ENCODE measurements at regions not wholly inside any gene's neighbourhood (a gene's known extent, or its start where the extent isn't known, plus 50 kb on each side); places are given as distances from the start of the nearest gene placed in this dataset.

DNA sequence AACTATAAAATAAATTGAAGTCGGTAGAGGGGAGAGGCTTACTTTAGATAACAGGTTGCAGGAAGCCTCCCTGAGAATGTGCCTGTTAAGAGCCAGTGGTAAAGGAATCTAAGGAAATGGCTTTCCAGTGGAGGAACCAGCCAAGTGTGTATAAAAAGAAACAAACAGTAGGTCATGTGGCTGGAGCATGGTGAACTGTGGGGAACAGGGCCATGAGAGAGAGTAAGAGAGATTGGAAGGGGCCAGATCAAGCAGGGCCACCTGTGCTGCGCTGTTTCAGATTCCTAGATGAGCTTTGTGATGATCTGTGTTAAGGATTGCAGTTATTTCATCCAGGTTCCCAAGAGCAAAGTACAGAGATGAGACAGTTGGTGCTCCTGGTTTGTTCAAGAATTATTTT lies 152.7 kb upstream of the SGCD start:
- Histone ChIP-seq H3K36me3 (ENCODE audit: control insufficient read depth, insufficient read depth, low read length) (no peaks in the 10 kb centered on the region), H3K27me3 (replicated peaks; ENCODE audit: control insufficient read depth, insufficient read depth, low read length) (no peaks in the 10 kb centered on the region), H3K4me3 (replicated peaks; ENCODE audit: low read depth, low read length) (no peak overlapping the region)
- no peak for DNase-seq (ENCODE audit: extremely low read depth, insufficient read length)
- TF ChIP-seq, protein P1, sequence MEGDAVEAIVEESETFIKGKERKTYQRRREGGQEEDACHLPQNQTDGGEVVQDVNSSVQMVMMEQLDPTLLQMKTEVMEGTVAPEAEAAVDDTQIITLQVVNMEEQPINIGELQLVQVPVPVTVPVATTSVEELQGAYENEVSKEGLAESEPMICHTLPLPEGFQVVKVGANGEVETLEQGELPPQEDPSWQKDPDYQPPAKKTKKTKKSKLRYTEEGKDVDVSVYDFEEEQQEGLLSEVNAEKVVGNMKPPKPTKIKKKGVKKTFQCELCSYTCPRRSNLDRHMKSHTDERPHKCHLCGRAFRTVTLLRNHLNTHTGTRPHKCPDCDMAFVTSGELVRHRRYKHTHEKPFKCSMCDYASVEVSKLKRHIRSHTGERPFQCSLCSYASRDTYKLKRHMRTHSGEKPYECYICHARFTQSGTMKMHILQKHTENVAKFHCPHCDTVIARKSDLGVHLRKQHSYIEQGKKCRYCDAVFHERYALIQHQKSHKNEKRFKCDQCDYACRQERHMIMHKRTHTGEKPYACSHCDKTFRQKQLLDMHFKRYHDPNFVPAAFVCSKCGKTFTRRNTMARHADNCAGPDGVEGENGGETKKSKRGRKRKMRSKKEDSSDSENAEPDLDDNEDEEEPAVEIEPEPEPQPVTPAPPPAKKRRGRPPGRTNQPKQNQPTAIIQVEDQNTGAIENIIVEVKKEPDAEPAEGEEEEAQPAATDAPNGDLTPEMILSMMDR (IDR thresholded peaks at IDR 0.05; ENCODE audit: insufficient read depth, low read length, poor library complexity, severe bottlenecking) = no peak

DNA sequence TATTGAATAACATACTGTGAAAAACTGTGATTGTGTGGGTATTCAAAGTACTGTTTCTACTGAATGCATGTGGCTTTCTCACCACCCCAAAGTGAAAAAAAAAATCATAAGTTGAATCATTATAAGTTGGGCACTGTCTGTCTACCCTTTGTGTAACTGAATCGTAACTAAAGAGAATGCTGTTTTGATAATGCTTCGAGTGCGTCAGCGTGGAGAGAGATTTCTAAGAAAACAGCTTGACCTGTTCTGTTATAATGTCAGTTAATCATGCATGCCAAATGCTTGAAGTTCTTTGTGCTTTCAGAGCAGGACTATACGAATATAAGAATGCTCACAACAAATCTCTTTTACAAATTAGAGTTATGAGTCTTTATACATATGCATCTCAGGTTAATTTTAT lies 148.8 kb upstream of the SGCD start:
- no peaks in the 10 kb centered on the region for H3K27me3 ChIP-seq (replicated peaks; ENCODE audit: control insufficient read depth, insufficient read depth, low read length)
- no peak for DNase-seq (ENCODE audit: extremely low read depth, insufficient read length)
- no peak overlapping the region for H3K4me3 ChIP-seq (replicated peaks; ENCODE audit: low read depth, low read length)
- no peaks in the 10 kb centered on the region for H3K36me3 ChIP-seq (ENCODE audit: control insufficient read depth, insufficient read depth, low read length)
- TF ChIP-seq, protein P1 (IDR thresholded peaks at IDR 0.05; ENCODE audit: insufficient read depth, low read length, poor library complexity, severe bottlenecking) = no peak

- Histone ChIP-seq H3K4me3 (replicated peaks; ENCODE audit: low read depth, low read length) (no peak overlapping the region), H3K27me3 (replicated peaks; ENCODE audit: control insufficient read depth, insufficient read depth, low read length) (no peaks in the 10 kb centered on the region), H3K36me3 (ENCODE audit: control insufficient read depth, insufficient read depth, low read length) (no peaks in the 10 kb centered on the region)
- TF ChIP-seq, protein P1 (IDR thresholded peaks at IDR 0.05; ENCODE audit: insufficient read depth, low read length, poor library complexity, severe bottlenecking) = no peak
- no peak for DNase-seq (ENCODE audit: extremely low read depth, insufficient read length)
These were observed 145.3 kb upstream of the SGCD start for GRCh38 chr5:156181656-156182055.

- no peak overlapping the region for H3K4me3 ChIP-seq (replicated peaks; ENCODE audit: low read depth, low read length)
- TF ChIP-seq, protein P1 (IDR thresholded peaks at IDR 0.05; ENCODE audit: insufficient read depth, low read length, poor library complexity, severe bottlenecking) = no peak
- DNase-seq (ENCODE audit: extremely low read depth, insufficient read length) = no peak
- no peaks in the 10 kb centered on the region for H3K27me3 ChIP-seq (replicated peaks; ENCODE audit: control insufficient read depth, insufficient read depth, low read length)
- H3K36me3 ChIP-seq (ENCODE audit: control insufficient read depth, insufficient read depth, low read length) = no peaks in the 10 kb centered on the region
These were observed 144.6 kb upstream of the SGCD start for GRCh38 chr5:156182174-156182967.

GRCh38 chr5:156186760-156187159 lies 140.2 kb upstream of the SGCD start:
- no peak for DNase-seq (ENCODE audit: extremely low read depth, insufficient read length)
- TF ChIP-seq, protein P1 (IDR thresholded peaks at IDR 0.05; ENCODE audit: insufficient read depth, low read length, poor library complexity, severe bottlenecking) = no peak

More at GRCh38 chr5:156186760-156187159, 140.2 kb upstream of the SGCD start:
- Histone ChIP-seq H3K27me3 (replicated peaks; ENCODE audit: control insufficient read depth, insufficient read depth, low read length) (no peaks in the 10 kb centered on the region), H3K36me3 (ENCODE audit: control insufficient read depth, insufficient read depth, low read length) (no peaks in the 10 kb centered on the region), H3K4me3 (replicated peaks; ENCODE audit: low read depth, low read length) (no peak overlapping the region)

All from GM06990 (cell line).